Neural progenitor cell (in vitro differentiated cells): ENCODE measurements at regions not wholly inside any gene's neighbourhood (a gene's known extent, or its start where the extent isn't known, plus 50 kb on each side); places are given as distances from the start of the nearest gene placed in this dataset.
A peak's percentile ranks its signal among the peaks of the same experiment; 100 is the strongest.

Source experiments
- DNase-seq: peaks from one replicate; pipeline ENCODE4 v3.0.0-alpha.2; 2016; ENCODE audit warnings: low spot score
- H2AFZ ChIP-seq: fragments of 200-600 bp; sonication (generic); replicated peaks from 2 replicates; pipeline ENCODE4 v1.6.1; 2016; ENCODE audit warnings: antibody characterized with exemption
- H3F3A ChIP-seq: fragments of 200-600 bp; sonication (generic); 2 replicates; pipeline ENCODE4 v1.6.1; 2016; ENCODE audit warnings: antibody characterized with exemption, low read depth
- H3K27ac ChIP-seq: fragments of 200-600 bp; sonication (generic); 2 replicates; pipeline ENCODE4 v1.5.1; 2016; ENCODE audit warnings: mild to moderate bottlenecking
- H3K27me3 ChIP-seq: fragments of 200-600 bp; sonication (generic); 2 replicates; pipeline ENCODE4 v1.6.1; 2016; ENCODE audit warnings: mild to moderate bottlenecking, moderate library complexity
- H3K36me3 ChIP-seq: fragments of 200-600 bp; sonication (generic); 2 replicates; pipeline ENCODE4 v1.5.1; 2016
- H3K4me1 ChIP-seq: fragments of 200-600 bp; sonication (generic); 2 replicates; pipeline ENCODE4 v1.6.1; 2016; ENCODE audit warnings: mixed run types
- H3K4me2 ChIP-seq: fragments of 200-600 bp; sonication (generic); 2 replicates; pipeline ENCODE4 v1.6.1; 2016
- H3K4me3 ChIP-seq: fragments of 200-600 bp; sonication (generic); 2 replicates; pipeline ENCODE4 v1.5.1; 2016
- H3K79me2 ChIP-seq: fragments of 200-600 bp; sonication (generic); 2 replicates; pipeline ENCODE4 v1.6.1; 2016; ENCODE audit warnings: low read depth
- H3K9ac ChIP-seq: fragments of 200-600 bp; sonication (generic); 2 replicates; pipeline ENCODE4 v1.6.1; 2016
- H3K9me3 ChIP-seq: fragments of 200-600 bp; sonication (generic); 2 replicates; pipeline ENCODE4 v1.5.1; 2016; ENCODE audit warnings: low read depth
- H4K20me1 ChIP-seq: fragments of 200-600 bp; sonication (generic); 2 replicates; pipeline ENCODE4 v1.6.1; 2016; ENCODE audit warnings: low read depth
- H3K27ac Mint-ChIP-seq: 3 replicates; pipeline ENCODE4 v1.8.0; 2021; ENCODE audit warnings: mixed read lengths
- H3K27me3 Mint-ChIP-seq: 2 replicates; pipeline ENCODE4 v1.8.0; 2022; ENCODE audit warnings: low read depth, mild to moderate bottlenecking, inconsistent platforms, moderate library complexity, mixed read lengths; ENCODE audit not compliant: insufficient read depth
- H3K36me3 Mint-ChIP-seq: 3 replicates; pipeline ENCODE4 v1.8.0; 2021; ENCODE audit warnings: mixed read lengths
- H3K4me1 Mint-ChIP-seq: 3 replicates; pipeline ENCODE4 v1.8.0; 2021; ENCODE audit warnings: mixed read lengths
- H3K4me3 Mint-ChIP-seq: 3 replicates; pipeline ENCODE4 v1.8.0; 2021; ENCODE audit warnings: mild to moderate bottlenecking, moderate library complexity, mixed read lengths
- H3K9me3 Mint-ChIP-seq: 3 replicates; pipeline ENCODE4 v1.8.0; 2020; ENCODE audit warnings: mixed read lengths
- CTCF ChIP-seq: fragments of 200-600 bp; sonication (generic); IDR thresholded peaks from 2 replicates; pipeline ENCODE4 v1.5.1; 2017; ENCODE audit warnings: antibody characterized with exemption, mild to moderate bottlenecking
- EZH2 ChIP-seq: fragments of 200-600 bp; sonication (generic); IDR thresholded peaks from 2 replicates; pipeline ENCODE4 v1.6.1; 2017; ENCODE audit warnings: antibody characterized with exemption, mild to moderate bottlenecking, moderate library complexity
- EZH2phosphoT487 ChIP-seq: fragments of 200-600 bp; sonication (generic); IDR thresholded peaks from 2 replicates; pipeline ENCODE4 v1.6.1; 2017; ENCODE audit warnings: antibody characterized with exemption

DNA sequence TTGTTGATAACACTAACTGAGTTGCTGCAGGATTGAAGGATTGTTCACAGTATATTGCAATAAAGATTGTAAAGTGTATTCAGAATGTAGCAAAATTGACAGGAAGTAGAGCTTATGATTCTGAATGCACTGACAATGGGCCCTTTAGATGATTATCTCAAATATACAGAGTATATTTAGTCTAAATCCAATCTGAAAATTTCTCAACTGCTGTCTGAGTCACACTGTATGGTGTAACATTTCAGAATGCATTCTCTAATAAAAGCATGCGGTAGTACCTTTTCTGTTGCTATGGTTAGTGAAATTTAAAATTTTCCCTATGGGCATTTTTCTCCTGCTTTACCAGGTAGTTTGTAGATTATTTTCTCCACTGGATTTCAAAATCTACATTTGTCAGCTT, 365.2 kb downstream of the PCDH17 start:
- Histone ChIP-seq H3K4me1 (no peaks in the 10 kb centered on the region), H4K20me1 (no peaks in the 10 kb centered on the region), H3F3A (no peaks in the 10 kb centered on the region), H3K79me2 (no peaks in the 10 kb centered on the region), H3K4me3 (no peak overlapping the region), H3K27ac (no peak overlapping the region), H3K9me3 (no peaks in the 10 kb centered on the region), H3K9ac (no peak overlapping the region), H3K27me3 (no peaks in the 10 kb centered on the region), H2AFZ (peak overlapping the region; percentile 39), H3K4me2 (no peak overlapping the region), H3K36me3 (no peaks in the 10 kb centered on the region)
- Mint-ChIP-seq H3K4me1 (no peaks in the 10 kb centered on the region), H3K36me3 (no peaks in the 10 kb centered on the region), H3K9me3 (peaks cover 12% of the 10 kb centered on the region), H3K27me3 (no peaks in the 10 kb centered on the region), H3K4me3 (no peak overlapping the region), H3K27ac (no peak overlapping the region)
- TF ChIP-seq CTCF (no peak), EZH2 (no peak), EZH2phosphoT487 (no peak)
- no peak for DNase-seq

DNA sequence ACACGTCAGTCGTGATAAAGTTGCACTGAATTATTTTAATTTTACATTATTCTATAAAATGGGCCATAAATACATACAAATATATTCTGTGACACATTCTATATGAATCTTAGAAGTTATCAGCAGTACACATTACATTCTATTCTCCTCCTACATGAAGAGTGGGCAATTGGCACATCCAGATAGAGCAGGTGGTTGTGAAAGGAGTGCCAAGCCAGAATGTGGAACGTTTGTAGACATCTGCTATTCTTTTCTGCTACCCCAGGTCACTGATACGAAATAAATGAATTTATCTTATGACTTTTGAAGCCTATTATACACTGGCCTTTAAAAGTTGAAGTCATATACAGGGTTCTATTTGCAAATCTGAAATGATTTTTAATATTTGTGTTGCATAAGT, 373.2 kb downstream of the PCDH17 start:
- H3K36me3 Mint-ChIP-seq = no peaks in the 10 kb centered on the region
- DNase-seq = no peak
- H3K4me2 ChIP-seq = no peak overlapping the region
- no peak overlapping the region for H3K9ac ChIP-seq
- H3K27ac ChIP-seq = no peak overlapping the region
- H3K27ac Mint-ChIP-seq = no peak overlapping the region
- H3K9me3 ChIP-seq = no peaks in the 10 kb centered on the region
- no peak overlapping the region for H3K4me3 ChIP-seq
- no peaks in the 10 kb centered on the region for H3K27me3 Mint-ChIP-seq
- no peaks in the 10 kb centered on the region for H3K79me2 ChIP-seq
- no peaks in the 10 kb centered on the region for H3F3A ChIP-seq
- H3K9me3 Mint-ChIP-seq = peaks cover 5% of the 10 kb centered on the region
- no peaks in the 10 kb centered on the region for H4K20me1 ChIP-seq
- TF ChIP-seq EZH2 (no peak), CTCF (no peak), EZH2phosphoT487 (no peak)
- no peaks in the 10 kb centered on the region for H3K36me3 ChIP-seq
- H3K4me1 Mint-ChIP-seq = no peaks in the 10 kb centered on the region
- H3K4me3 Mint-ChIP-seq = no peak overlapping the region
- no peaks in the 10 kb centered on the region for H3K4me1 ChIP-seq
- no peaks in the 10 kb centered on the region for H3K27me3 ChIP-seq
- H2AFZ ChIP-seq = no peak overlapping the region

GRCh38 chr13:58018020-58018419, 386.5 kb downstream of the PCDH17 start:
- H3K4me1 Mint-ChIP-seq = no peaks in the 10 kb centered on the region
- TF ChIP-seq EZH2 = no peak
- no peak for TF ChIP-seq CTCF
- TF ChIP-seq EZH2phosphoT487 = no peak
- no peaks in the 10 kb centered on the region for H3K36me3 ChIP-seq
- no peak overlapping the region for H3K27ac Mint-ChIP-seq
- no peak overlapping the region for H3K9ac ChIP-seq
- no peaks in the 10 kb centered on the region for H3K36me3 Mint-ChIP-seq
- H3F3A ChIP-seq = no peaks in the 10 kb centered on the region
- H3K27me3 ChIP-seq = no peaks in the 10 kb centered on the region
- no peaks in the 10 kb centered on the region for H3K79me2 ChIP-seq
- no peak overlapping the region for H3K4me3 ChIP-seq
- H3K27ac ChIP-seq = no peak overlapping the region
- no peak overlapping the region for H3K4me3 Mint-ChIP-seq
- no peaks in the 10 kb centered on the region for H4K20me1 ChIP-seq
- H2AFZ ChIP-seq = no peak overlapping the region
- no peaks in the 10 kb centered on the region for H3K4me1 ChIP-seq
- H3K27me3 Mint-ChIP-seq = no peaks in the 10 kb centered on the region
- no peak overlapping the region for H3K4me2 ChIP-seq
- no peak for DNase-seq
- H3K9me3 Mint-ChIP-seq = no peaks in the 10 kb centered on the region
- no peaks in the 10 kb centered on the region for H3K9me3 ChIP-seq

DNA sequence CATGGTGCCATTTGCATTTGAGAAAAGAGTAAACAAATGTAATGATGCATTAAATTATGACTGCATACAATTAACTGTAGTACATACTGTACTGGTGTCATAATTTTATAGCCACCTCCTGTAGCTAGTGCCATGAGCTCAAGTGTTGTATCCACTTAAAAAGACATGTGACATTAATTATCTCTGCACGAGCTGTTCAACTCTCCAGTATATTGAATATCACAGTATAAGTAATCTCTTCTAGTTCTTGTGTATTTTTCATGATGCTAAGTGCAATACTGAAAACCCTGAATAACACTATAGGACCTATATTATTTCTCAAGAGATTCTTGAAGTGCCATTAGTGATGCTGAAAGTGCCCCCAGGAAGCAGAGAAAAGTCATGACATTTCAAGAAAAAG, 387.3 kb downstream of the PCDH17 start:
- Histone ChIP-seq H3K9ac (no peak overlapping the region), H3K4me1 (no peaks in the 10 kb centered on the region), H3K36me3 (no peaks in the 10 kb centered on the region), H3K4me3 (no peak overlapping the region), H3F3A (no peaks in the 10 kb centered on the region), H4K20me1 (no peaks in the 10 kb centered on the region), H3K27ac (no peak overlapping the region), H3K4me2 (no peak overlapping the region), H3K79me2 (no peaks in the 10 kb centered on the region), H3K9me3 (no peaks in the 10 kb centered on the region), H3K27me3 (no peaks in the 10 kb centered on the region), H2AFZ (no peak overlapping the region)
- TF ChIP-seq EZH2phosphoT487 = no peak
- TF ChIP-seq EZH2 = no peak
- TF ChIP-seq CTCF = no peak
- Mint-ChIP-seq H3K4me3 (no peak overlapping the region), H3K36me3 (no peaks in the 10 kb centered on the region), H3K27ac (no peak overlapping the region), H3K27me3 (no peaks in the 10 kb centered on the region), H3K4me1 (no peaks in the 10 kb centered on the region), H3K9me3 (no peaks in the 10 kb centered on the region)
- no peak for DNase-seq
